NCI-H748 treated with DMSO at 0.1 percent for 48 hours (cell line): ENCODE measurements at regions not wholly inside any gene's neighbourhood (a gene's known extent, or its start where the extent isn't known, plus 50 kb on each side); places are given as distances from the start of the nearest gene placed in this dataset.
"Not testable (repeated sequence)": the region's sequence is repeated elsewhere in the genome, so short reads cannot be mapped to it uniquely, and the experiment has no call there.

Experiments
- DNase-seq: peaks from one replicate; lab custom pipeline; 2025; lab: John Stamatoyannopoulos, UW

DNA sequence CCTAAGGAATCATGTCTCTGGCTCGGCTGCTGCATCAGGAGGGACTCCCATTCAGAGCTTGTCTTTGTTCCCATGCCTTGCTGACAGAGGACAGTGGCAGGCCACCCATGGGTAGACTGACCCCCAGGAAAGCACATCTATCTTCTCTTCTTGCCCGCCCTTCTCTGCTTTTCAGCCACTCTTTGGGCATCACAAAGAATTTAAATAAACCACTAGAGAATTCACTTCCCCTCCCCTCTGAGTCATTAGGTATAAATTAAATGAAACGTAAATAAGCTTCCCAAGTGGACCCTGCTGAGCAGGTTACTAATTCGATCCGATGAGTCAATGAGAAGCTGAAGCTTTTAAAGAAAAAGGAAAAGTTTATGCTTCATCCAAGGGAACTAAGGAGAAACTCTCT, 97.0 kb downstream of the DRD1 start:
- DNase-seq: no peak

DNA sequence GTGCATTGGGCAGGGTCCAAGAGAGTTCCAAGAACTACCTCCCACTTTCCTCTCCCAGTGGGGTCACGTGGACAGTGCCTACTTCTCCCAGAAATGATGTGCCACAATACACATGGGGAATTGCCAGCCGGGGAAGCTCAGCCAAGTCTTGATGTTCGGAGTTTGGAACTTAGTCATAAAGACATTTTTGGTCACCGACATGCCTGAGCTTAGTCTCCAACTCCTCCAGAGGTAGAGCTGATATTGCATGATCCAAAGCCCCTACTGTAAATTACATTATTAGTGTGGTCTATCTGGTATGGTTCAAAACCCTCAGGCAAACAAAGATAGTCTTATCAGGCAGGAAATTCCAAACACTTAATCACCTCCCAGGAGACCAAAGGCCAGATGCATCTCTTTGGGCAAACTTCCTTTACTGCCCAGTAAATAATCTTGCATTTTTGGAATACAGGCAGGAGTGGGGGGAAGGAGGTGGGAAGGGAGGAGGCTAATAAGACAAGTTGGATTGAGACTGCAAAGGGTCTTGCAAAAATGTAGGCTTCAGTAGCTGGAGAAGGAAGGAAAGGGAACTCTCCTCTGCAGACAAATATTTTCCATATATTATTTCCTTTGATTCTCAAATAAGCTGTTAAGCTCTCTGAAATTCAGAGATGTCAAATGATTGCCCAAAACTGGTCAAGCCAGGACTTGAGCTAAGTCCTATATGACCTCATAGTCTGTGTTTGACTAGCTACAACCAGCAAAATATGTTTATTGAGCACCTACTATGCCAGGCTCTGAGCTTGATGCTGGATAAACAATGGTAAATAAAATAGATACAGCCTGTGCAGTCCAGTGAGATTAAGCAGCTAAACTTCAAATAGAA, 99.4 kb downstream of the DRD1 start:
- DNase-seq: no peak

DNA sequence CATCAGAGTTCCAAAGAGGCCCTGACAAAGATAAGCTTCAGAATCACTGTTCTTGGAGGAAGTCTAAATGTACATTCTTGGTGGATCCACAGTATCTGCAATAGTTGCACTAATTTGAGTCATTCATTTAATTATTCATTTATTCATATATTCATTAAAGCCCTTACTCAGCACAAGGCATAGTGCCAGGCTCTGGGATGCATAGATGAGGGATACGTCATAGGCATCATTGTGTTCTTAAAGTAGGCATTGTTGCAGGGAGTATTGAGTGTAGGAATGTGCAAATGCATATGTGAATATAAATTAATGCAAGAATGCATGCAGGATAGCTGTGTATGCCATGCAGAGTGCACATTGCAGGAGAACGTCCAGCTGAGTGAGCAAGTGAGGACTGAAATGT, 100.7 kb downstream of the DRD1 start:
- DNase-seq: no peak

DNA sequence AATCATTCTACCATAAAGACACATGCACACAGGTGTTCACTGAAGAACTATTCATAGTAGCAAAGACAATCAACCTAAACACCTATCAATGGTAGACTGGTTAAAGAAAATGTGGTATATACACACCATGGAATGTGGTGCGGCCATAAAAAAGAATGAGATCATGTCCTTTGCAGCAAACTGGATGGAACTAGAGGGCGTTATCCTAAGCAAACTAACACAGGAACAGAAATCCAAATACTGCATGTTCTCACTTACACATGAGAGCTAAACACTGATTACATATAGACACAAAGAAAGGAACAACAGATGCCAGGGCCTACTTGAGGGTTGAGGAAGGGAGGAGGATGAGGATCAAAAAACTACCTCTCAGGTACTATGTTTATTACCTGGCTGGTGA, 103.8 kb downstream of the DRD1 start:
- DNase-seq: no peak

DNA sequence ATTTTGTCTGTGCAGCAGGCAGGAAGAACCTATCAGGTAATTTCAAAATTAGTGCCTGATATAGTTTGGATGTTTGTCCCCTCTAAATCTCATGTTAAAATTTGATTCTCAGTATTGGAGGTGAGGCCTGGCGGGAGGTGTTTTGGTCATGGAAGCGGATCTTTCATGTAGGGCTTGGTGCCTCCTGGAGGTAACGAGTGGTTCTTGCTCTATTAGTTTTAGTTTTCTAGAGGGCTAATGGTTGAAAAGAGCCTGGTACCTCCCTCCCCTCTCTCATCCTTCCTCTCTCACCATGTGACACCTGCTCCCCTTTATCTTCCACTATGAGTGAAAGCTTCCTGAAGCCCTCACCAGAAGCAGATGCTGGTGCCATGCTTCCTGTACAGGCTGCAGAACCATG, 106.3 kb downstream of the DRD1 start:
- no peak for DNase-seq

DNA sequence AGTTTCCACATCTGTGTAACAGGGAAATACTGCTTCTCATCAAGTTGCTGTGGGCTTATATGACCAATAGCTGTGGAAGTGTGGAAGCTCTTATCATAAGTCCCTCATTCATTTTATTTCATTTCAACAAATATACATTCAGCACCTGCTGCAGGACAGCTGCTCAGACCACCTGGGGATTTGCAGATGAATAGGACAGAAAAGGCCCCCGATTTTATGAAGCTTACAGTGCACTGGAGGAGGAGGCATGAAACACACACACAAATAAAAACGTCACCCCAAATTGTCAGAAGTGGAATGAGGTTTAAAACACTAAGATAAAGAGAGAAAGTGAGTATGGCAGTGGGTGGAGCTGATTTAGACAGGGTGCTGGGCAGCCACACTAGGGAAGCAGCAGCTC, 107.2 kb downstream of the DRD1 start:
- peak; percentile 71 for DNase-seq

DNA sequence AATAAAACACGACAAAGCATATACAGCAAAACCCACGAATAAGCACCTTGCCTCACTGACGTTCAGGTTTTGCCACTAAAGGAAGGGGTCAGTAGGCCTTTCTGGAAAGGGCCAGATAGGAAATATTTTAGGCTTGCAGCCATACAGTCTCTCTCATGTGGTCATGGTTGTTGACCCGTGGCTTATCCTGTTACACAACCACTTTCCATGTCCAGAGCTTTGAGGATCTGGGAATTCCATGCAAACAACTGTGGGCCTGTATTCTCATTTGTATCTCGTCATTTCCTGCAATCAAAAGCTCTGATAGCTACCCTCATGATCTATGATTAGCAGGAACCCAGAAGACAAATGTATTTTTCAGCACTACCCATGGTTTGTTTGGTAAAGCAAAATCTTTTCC, 108.3 kb downstream of the DRD1 start:
- no peak for DNase-seq

DNA sequence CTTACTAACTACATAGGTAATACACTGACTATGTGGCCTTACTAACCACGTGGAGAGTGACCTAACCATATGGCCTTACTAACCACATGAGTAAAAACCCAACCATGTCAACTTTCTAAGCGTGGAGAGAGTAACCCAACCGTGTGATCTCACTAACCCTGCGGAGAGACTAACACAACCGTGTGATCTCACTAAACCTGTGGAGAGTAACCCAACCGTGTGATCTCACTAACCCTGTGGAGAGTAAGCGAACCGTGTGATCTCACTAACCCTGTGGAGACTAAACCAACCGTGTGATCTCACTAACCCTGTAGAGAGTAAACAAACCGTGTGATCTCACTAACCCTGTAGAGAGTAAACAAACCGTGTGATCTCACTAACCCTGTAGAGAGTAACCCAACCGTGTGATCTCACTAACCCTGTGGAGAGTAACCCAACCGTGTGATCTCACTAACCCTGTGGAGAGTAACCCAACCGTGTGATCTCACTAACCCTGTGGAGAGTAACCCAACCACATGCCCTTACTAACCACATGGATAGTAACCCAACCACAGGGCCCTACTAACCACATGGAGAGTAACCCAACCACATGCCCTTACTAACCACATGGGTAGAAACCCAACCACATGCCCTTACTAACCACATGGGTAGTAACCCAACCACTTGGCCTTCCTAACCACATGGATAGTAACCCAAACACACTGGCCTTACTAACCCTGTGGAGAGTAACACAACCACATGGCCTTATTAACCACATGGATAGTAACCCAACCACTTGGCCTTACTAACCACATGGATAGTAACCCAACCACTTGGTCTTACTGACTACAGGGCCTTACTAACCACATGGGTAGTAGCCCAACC, 112.6 kb downstream of the DRD1 start:
- not testable (repeated sequence) for DNase-seq

DNA sequence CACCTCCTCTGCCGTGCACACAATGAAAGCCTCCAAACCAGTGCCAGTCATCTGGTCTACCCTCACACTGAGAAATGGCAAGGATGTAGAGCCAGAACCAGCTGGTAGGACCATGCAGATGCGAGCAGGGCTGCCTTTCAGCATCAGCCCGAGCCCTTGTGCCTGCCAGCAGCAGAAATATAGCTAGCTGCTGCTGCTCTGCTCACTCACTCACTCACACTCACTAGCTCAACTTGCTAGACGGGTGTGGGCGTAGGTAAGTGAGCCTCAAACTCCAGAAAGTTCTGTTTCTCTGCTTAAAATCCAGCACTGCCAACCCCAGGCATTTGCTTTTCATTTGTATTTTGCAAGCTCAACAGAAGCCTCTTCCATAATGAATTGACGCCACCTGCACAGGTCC, 114.0 kb downstream of the DRD1 start:
- DNase-seq: no peak

DNA sequence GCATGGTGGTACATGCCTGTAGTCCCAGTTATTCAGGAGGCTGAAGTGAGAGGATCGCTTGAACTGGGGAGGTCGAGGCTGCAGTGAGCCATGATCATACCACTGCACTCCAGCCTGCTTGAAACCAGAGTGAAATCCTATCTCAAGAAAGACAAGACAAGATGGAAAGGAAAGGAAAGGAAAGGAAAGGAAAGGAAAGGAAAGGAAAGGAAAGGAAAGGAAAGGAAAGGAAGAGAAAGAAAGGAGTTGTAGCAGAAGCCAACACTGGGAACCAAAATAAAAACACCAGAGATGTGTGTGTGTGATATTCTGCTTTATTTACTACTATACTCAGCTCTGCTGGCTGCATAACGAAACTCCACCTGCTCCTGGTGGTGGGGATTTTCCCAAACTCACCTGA, 115.3 kb downstream of the DRD1 start:
- DNase-seq: no peak

DNA sequence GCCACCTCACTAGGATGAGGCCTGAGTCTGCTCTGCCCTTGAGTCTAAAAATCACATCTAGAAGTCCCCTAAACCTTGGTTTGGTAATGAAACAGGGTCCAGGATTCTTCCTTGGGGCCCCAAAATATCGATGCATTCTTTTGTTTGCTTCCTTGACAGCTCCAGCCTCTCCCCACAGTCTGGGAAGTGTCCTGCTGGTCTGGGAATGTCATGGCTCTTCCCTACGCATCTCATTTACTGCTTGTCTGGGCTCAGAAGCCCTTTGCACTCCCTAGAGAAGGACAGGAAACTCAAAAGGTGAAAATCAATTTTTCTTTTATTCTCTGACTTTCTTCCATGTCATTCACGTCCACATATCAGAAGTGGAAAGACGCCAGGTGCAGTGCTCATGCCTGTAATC, 115.8 kb downstream of the DRD1 start:
- no peak for DNase-seq

DNA sequence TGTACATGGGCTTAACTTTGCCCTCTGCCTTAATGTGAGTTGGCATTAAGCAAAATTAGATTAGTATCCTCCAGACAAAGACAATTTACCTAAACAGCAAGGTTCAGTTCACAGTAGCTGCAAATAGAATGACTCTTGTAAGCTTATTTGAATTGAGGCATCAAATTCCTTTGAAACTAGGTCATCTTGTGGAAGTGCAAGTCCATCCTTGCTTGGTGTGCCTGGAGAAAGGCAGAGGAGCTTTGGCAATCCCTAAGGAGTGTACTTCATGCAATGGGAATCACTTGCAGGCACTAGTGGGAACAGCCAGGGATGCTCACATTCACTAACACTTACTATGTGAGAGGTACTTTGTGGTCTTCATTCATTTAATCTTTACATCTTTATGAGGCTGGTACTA, 118.3 kb downstream of the DRD1 start:
- DNase-seq: no peak

DNA sequence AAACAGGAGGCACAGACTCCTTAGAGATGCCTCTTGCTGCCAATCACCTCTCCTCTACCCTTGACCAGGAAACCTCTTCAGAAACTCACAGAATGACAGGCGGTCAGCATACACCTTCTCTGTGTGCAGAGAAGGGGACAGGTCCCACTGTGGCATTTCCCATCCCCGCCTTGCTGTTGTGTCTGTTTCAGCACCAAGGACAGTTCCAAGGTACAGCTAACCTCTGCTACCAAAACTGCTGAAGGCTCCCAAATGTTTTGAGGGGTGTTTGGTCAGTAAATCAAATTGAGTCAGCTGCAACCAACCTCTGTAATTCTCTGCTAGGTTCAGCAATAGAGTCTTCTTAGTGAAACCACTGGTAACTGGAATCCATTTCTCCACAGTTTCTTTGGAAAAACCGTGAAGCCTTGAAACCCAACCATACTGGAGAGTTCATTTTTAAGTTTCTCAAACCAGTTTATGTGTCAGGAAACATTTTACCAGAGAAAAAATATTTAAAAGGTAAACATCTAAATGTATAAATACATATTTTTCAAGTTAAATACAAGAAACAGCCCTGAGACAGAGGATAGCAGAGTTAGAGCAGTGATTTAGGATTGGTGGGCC, 122.0 kb downstream of the DRD1 start:
- no peak for DNase-seq

DNA sequence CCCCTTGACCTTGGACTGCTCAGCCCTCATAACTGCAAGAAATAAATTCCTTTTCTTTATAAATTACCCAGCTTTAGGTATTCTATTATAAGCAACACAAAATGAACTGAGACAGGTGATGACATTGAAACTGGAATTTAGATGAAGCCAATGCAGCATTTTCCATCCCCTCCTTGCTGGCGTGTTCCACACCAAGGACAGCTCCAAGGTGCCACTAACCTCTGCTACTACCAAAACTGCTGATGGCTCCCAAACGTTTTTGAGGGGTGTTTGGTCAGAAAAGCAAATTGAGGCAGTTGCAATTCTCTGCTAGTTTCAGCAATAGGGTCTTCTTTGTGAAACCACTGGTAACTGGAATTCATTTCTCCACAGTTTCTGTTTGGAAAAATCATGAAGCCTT, 124.8 kb downstream of the DRD1 start:
- DNase-seq: no peak

DNA sequence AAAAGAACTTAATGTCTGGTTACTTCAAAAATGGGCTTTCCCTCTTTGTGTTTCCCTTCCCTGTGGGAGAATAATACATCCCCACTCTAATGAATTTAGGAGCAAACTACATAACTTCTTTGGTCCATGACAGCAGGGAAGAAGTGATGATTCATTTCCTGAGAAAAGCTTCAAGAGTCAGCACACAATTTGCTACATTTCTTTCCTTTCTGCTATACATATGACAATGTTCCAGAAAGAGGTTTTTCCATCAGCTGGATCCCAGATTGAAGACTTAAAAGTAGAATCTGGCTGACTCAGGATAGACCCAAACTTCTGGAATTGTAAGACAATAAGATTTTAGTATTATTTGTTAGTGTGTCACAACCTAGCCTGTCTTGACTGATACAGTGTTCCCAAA, 126.1 kb downstream of the DRD1 start:
- no peak for DNase-seq

DNA sequence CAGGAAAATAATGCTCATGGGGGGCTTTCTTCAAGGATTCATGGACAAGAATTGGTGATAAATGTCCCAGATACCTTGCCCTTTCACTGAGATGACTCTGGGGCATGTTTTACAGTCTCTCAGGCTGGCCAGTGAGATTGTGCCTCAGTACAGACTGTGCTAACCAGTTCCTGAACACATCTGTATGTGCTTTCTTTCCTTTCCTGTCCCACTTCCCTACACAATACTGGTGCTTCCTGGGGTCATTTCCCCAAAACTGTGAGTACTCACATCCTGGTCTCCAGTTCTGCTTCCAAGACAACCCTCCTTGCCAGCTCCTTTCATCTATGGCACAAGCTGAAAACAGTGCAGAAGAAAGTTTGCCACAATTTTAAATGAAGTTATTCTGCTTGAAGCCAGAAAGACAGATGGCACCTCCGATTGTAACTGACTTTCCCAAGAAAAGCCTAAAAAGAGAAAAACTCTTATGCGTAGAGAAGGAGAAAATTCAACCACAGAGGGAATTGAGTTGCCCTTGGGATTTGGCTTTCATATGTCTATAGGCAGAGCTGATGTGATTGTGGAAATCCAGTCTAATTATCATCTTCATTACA, 134.7 kb downstream of the DRD1 start:
- DNase-seq: no peak

DNA sequence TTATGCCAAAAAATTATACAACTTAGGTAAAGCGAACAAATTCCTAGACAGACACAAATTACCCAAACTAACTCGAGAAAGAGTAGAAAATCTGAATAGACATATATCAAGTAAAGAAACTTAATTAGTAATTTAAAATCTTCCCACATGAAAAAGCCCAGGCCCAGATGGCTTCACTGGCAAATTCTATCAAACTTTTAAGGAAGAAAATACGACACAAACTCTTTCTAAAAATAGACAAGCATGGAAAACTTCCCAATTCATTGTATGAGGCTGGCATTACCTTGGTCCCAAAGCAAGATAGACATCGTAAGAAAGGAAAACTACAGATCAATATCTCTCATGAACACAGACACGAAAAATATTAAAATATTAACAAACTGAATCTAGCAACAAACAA, 135.3 kb downstream of the DRD1 start:
- DNase-seq: no peak

DNA sequence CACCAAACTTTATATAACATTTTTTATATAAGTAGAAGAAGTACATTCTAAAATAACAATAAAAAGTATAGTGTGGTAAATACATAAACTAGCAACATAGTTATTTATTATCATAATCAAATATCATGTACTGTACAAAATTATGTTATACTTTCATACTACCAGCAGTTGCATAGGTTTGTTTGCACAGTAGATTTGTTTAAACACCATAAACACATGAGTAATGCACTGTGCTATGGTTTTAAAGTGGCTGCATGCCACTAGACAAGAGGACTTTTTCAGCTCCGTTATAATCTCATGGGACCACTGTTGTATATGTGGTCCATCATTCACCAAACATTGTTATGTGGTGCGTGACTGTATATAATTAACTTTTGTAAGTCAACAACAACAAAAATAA, 137.6 kb downstream of the DRD1 start:
- no peak for DNase-seq

DNA sequence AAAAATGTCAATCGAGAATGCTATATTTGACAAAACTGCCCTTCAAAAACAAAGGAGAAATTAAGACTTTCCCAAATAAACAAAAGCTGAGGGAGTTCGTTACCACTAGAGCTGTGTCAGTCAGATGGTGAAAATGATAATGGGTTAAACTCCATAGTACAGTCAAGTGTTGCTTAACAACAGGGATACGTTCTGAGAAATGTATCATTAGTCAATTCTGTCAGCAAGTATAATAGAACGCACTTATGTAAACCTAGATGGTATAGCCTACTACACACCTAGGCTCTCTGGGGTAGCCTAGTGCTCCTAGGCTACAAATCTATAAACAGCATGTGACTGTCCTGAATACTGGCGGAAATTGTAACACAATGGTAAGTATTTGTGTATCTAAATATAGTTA, 138.7 kb downstream of the DRD1 start:
- peak; percentile 35 for DNase-seq

DNA sequence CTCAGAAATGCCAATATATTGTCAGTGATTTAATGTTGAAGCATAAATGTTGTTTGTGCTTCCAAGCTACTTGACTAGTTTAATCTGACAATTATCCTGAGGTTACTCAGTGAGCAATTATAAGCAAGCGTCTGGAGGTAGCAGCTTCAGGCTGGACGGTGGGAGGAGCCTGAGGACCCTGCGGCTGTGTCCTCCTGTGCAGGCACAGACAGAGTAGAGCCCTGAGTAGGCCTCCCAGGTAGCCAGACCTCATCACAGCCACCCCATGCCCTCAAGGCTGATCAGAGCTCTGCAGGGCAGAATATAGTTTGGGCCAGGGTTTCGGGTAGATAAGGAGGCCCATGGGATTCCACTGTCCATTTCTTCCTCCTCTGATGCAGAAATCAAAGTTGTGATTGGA, 153.6 kb downstream of the DRD1 start:
- DNase-seq: no peak

DNA sequence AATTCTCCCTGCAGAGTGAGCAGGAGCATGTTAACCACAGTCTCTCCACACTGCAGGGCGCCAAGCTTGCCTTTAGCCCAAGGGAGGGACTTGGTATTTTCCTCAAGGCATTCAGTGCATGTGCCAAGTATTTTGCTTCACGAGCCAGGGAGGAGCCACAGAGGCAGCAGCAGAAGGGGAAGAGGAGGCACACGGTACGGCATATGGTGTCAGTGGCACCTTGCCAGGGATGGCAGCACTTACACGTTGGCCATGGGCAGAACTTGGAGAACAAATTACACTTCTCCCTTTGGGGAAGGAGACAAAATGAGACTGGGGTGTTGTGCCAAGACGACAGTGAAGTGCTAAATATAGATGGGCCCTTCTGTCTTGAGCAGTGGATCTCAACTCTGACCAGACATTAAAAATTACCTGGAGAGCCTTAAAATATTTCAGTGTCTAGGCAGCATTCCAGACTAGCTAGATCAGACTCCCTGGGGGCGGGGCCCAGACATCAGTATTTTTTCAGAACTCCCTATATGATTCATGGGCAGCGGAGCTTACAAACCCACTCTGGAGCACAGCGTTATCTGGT, 155.8 kb downstream of the DRD1 start:
- DNase-seq: no peak

DNA sequence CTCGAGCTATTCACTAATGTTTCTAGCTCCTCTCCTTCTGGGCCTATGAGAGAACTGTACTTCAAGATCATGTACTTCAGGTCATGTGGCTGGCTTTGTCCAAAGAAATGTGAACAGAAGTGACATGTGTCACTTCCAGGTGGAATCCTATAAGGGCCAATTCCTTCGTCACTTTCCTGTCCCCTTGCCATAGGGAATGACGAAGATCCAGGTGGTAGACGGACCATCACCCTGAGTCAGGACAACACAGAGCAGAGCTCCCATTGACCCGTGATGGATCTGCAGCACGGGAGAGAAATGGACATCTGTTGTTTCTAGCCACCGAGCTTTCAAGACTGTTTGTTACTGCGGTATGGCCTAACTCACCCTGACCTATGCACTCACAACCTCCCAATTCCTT, 157.0 kb downstream of the DRD1 start:
- DNase-seq: no peak
